ENCODE measurements at regions not wholly inside any gene's neighbourhood (a gene's known extent, or its start where the extent isn't known, plus 50 kb on each side); places are given as distances from the start of the nearest gene placed in this dataset.

DNA sequence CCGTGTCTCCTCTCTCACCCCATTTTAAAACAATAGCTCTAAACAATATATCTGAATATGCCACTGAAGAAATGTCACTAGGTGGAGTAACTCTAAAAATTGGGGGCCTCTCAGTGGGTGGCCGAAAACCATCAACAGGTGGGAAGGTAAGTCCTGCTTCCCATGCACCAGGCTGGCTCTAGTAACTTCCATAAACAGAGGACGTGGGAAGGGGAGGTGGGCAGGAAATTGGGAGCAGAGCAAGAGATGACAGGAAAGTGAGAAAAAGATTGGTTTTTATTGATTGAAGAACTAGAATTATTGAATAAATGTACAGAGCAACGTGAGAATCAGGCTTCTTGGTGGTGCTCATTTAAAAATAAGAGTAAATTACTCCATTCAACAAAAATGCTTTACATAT, 170.4 kb downstream of the SOCS6 start:
- TF ChIP-seq SMARCC2 (IDR thresholded peaks at IDR 0.05) (no peak), MEIS1 (CRISPR knock-in tag; IDR thresholded peaks at IDR 0.05; ENCODE audit: borderline replicate concordance) (no peak), TAF1 (CRISPR knock-in tag; IDR thresholded peaks at IDR 0.05) (no peak), ZBTB26 (CRISPR knock-in tag; IDR thresholded peaks at IDR 0.05; ENCODE audit: borderline replicate concordance) (no peak), SIN3B (IDR thresholded peaks at IDR 0.05; ENCODE audit: low read length) (no peak), HOXA9 (CRISPR knock-in tag; IDR thresholded peaks at IDR 0.05; ENCODE audit: borderline replicate concordance) (no peak), ZKSCAN5 (CRISPR knock-in tag; IDR thresholded peaks at IDR 0.05) (no peak)
- TF ChIP-seq, protein P1, sequence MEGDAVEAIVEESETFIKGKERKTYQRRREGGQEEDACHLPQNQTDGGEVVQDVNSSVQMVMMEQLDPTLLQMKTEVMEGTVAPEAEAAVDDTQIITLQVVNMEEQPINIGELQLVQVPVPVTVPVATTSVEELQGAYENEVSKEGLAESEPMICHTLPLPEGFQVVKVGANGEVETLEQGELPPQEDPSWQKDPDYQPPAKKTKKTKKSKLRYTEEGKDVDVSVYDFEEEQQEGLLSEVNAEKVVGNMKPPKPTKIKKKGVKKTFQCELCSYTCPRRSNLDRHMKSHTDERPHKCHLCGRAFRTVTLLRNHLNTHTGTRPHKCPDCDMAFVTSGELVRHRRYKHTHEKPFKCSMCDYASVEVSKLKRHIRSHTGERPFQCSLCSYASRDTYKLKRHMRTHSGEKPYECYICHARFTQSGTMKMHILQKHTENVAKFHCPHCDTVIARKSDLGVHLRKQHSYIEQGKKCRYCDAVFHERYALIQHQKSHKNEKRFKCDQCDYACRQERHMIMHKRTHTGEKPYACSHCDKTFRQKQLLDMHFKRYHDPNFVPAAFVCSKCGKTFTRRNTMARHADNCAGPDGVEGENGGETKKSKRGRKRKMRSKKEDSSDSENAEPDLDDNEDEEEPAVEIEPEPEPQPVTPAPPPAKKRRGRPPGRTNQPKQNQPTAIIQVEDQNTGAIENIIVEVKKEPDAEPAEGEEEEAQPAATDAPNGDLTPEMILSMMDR (CRISPR knock-in tag; IDR thresholded peaks at IDR 0.05), result no peak
- TF ChIP-seq, protein P2, sequence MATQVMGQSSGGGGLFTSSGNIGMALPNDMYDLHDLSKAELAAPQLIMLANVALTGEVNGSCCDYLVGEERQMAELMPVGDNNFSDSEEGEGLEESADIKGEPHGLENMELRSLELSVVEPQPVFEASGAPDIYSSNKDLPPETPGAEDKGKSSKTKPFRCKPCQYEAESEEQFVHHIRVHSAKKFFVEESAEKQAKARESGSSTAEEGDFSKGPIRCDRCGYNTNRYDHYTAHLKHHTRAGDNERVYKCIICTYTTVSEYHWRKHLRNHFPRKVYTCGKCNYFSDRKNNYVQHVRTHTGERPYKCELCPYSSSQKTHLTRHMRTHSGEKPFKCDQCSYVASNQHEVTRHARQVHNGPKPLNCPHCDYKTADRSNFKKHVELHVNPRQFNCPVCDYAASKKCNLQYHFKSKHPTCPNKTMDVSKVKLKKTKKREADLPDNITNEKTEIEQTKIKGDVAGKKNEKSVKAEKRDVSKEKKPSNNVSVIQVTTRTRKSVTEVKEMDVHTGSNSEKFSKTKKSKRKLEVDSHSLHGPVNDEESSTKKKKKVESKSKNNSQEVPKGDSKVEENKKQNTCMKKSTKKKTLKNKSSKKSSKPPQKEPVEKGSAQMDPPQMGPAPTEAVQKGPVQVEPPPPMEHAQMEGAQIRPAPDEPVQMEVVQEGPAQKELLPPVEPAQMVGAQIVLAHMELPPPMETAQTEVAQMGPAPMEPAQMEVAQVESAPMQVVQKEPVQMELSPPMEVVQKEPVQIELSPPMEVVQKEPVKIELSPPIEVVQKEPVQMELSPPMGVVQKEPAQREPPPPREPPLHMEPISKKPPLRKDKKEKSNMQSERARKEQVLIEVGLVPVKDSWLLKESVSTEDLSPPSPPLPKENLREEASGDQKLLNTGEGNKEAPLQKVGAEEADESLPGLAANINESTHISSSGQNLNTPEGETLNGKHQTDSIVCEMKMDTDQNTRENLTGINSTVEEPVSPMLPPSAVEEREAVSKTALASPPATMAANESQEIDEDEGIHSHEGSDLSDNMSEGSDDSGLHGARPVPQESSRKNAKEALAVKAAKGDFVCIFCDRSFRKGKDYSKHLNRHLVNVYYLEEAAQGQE (IDR thresholded peaks at IDR 0.05; ENCODE audit: borderline replicate concordance in 1 of 2, low read depth in 1 of 2, low read length in 2 of 2), result no peak
- TF ChIP-seq, protein P3, sequence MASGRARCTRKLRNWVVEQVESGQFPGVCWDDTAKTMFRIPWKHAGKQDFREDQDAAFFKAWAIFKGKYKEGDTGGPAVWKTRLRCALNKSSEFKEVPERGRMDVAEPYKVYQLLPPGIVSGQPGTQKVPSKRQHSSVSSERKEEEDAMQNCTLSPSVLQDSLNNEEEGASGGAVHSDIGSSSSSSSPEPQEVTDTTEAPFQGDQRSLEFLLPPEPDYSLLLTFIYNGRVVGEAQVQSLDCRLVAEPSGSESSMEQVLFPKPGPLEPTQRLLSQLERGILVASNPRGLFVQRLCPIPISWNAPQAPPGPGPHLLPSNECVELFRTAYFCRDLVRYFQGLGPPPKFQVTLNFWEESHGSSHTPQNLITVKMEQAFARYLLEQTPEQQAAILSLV (CRISPR knock-in tag; IDR thresholded peaks at IDR 0.05; ENCODE audit: borderline replicate concordance), result no peak
- TF ChIP-seq, protein P4, sequence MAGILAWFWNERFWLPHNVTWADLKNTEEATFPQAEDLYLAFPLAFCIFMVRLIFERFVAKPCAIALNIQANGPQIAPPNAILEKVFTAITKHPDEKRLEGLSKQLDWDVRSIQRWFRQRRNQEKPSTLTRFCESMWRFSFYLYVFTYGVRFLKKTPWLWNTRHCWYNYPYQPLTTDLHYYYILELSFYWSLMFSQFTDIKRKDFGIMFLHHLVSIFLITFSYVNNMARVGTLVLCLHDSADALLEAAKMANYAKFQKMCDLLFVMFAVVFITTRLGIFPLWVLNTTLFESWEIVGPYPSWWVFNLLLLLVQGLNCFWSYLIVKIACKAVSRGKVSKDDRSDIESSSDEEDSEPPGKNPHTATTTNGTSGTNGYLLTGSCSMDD (CRISPR knock-in tag; IDR thresholded peaks at IDR 0.05), result no peak

All from HepG2 (cell line).